ENCODE measurements at regions not wholly inside any gene's neighbourhood (a gene's known extent, or its start where the extent isn't known, plus 50 kb on each side); places are given as distances from the start of the nearest gene placed in this dataset.

GRCh38 chr14:96746101-96746500 is 51.1 kb upstream of the VRK1 start:
- no peak for TF ChIP-seq CTCF (IDR thresholded peaks at IDR 0.05)
- TF ChIP-seq EP300 (IDR thresholded peaks at IDR 0.05), result no peak
- no peak for TF ChIP-seq POLR2A (IDR thresholded peaks at IDR 0.05)

Data from upper lobe of left lung (tissue), 4 donors.